ENCODE measurements at regions not wholly inside any gene's neighbourhood (a gene's known extent, or its start where the extent isn't known, plus 50 kb on each side); places are given as distances from the start of the nearest gene placed in this dataset.
"Not testable (repeated sequence)": the region's sequence is repeated elsewhere in the genome, so short reads cannot be mapped to it uniquely, and the experiment has no call there.

DNA sequence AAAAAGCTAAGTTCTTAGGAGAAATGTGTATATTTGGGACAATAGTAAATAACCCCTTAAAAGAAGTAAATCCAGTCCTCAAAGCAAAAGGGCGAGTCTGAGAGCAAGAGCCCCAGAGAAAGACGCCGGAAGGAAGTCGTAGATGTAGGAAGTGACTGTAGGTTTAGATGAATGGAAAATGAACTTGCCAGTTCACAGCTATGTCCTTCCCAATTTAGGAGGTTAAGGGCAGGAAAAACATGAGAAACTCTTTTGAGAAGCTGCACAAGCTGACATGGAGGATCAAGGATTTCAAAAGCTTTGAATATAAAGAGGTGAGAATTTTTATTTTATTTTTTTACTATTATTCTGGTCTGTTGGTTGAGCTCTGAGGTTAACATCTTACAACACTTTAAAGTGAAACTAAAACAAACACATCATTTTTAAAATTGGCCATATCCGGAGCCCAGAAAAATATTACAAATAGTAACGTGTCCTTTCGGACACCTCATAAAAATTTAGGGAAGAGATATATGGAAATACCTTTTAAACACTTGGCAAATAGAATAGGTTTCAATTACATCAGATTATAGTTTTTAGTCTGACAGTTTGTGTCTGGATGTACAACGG, 1178.6 kb downstream of the MRPL39 start:
- no peak for DNase-seq

DNA sequence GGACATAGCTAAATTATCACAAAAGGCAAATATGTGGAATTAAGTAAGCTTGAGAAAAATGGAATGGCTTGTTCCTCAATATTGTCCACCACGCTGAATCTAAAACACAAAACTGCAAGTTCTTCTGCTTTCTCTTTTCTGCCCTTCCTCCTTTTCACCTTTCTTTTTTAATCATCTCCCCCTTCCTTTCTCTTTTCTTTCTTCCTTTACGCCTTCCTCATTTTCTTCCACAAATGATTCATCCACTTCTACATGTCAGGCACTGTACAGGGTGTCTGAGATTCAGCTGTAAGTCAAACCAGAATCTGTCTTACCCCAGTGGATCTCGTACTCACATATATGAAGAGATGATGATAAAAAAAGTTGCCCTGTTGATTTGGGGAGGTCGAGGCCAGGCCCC, 1182.5 kb downstream of the MRPL39 start:
- no peak for DNase-seq

DNA sequence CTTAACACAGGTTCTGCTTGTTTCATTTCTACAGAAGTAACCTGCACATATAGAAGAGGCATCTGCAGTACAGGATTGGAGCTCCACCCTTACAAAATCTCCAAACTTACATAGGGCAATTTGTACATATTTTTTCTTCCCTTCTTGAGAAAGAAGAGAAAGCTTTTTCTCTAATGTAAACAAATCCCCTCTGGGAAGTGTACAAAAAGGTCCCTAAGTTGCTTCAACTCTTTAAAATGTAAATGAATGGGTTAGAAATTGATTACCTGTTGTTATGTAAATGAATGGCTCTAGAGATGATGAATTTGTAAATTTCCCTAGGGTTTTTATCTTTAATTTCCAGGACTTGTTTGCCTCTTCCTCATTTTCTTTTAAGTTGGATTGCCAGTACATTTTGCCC, 1183.7 kb downstream of the MRPL39 start:
- DNase-seq = no peak

DNA sequence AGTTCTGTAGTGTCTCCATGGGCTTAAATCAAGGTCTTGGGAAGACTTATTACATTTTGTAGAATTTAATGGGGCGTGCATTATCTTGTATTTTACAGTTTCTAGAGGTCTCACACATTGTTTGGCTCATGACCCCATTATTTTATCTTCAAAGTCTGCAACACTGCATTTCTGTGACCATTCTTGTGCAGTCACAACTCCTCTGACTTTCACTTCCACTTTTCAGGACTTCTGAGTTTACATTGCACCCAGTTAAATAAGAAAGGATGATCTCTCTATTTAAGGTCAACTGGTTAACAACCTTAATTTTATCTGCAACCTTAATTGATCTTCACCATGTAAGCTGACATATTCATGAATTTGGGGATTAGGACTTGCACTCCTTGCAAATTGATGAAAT, 1186.6 kb downstream of the MRPL39 start:
- no peak for DNase-seq

DNA sequence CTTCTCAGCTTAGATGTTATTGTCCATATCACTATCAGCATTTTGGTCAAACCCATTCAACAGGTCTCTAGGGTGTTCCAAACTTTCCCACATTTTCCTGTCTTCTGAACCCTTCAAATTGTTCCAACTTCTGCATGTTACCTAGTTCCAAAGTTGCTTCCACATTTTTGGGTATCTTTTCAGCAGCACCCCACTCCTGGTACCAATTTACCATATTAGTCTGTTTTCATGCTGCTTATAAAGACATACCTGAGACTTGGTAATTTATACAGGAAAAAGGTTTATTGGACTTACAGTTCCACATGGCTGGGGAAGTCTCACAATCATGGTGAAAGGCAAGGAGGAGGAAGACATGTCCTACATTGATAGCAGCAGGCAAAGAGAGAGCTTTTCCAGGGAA, 1187.6 kb downstream of the MRPL39 start:
- DNase-seq = not testable (repeated sequence)

DNA sequence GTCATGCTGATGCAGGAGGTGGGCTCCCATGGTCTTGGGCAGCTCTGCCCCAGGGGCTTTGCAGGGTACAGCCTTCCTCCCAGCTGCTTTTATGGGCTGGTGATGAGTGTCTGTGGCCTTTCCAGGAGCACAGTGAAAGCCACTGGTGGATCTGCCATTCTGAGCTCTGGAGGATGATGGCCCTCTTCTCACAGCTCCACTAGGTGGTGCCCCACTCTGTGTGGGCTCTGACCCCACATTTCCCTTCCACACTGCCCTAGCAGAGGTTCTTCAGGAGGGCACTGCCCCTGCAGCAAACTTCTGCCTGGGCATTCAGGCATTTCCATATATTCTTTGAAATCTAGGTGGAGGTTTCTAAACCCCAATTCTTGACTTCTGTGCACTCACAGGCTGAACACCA, 1188.6 kb downstream of the MRPL39 start:
- no peak for DNase-seq

DNA sequence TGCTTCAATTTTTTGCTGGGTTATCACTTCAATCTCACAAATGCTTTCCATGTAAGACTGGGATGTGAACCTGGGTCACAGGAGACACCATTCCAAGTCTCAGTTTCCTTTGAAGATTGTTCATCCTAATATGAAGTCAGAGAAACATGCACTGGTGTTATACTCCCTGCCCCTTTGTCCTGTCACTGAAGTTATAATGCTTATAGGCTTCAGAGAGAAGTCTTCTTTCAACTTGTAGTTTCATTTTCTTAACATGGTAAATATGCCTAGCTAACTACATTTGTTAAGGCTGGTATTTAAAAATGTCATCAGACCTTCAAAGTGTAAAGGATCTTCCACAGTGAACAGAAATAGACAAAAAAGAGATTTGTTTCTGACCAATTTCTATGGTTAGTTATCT, 1195.9 kb downstream of the MRPL39 start:
- DNase-seq = no peak

DNA sequence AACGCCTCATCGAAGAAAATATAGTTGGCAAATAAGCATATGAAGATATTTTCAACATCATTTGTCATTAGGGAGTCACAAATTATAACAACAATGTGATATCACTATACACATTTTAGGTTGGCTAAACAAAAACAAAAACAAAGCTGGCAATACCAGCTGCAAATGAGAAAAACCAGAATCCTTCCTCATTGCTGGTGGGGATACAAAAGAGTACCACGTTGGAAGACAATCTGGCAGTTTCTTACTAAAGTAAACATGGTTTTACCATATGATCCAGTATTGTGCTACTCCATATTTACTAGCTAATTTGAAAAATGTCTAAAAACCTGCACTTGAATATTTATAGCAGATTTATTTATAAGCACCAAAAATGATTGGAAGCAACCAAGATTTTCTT, 1204.1 kb downstream of the MRPL39 start:
- no peak for DNase-seq

DNA sequence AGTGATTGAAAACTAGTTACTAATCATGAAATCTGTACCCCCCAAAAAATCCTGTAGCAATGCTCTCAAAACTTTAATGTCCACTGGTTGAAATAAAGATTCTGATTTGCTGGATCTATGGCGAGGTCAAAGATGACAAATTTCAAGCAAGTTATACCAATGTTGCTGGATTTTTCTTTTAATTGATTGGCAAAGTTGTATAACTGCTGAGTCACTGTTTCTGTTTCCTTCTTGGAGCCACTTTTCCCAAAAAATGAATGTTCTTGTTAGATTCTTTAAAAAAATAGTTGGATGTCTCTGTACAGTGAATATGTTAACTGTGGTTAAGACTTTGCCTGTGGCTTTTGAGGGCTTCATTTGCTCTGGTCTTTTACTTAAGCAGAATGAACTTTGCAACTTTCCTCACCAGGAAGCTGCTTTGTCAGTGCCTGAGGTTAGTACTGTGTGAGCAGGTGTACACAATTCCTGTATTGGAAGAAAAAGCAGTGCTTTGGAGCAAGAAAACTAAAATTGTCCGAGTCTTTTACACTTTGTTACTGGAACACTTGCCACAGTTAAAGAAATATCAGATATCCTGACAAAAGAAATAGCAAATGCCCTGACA, 1211.9 kb downstream of the MRPL39 start:
- DNase-seq = no peak

DNA sequence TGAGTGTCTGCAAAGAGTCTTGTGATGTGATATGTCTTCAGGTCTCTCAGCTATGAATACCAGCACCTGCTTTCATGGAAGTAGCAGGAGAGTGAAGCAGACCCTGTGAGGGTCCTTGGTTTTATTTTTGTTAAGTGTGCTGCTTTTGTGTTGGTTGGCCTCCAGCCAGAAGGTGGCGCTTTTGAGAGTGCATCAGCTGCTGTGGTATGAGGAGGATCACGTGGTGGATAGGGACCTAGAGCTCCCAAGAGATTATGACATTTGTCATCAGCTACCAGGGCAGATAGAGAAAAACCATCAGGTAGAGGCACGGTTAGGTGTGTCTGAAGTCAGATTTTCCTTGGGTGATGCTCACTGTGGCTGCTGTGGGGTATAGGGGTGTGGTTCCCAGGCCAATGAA, 1232.1 kb downstream of the MRPL39 start:
- DNase-seq = no peak

DNA sequence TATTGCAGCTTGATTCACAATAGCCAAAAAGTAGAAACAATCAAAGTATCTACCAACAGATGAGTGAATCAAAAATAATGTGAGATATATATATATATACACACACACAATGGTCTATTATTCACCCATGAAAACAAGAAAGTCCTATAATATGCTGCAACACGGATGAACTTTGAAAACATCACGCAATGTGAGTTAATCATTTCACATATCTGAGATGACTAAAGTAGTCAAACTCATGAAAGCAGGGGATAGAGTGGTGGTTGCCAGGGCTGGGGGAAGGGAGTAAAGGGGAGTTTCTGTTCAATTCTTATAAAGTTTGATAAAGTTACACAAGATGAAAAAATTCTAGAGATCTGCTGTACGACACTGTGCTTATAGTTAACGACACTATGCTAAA, 1234.8 kb downstream of the MRPL39 start:
- no peak for DNase-seq

DNA sequence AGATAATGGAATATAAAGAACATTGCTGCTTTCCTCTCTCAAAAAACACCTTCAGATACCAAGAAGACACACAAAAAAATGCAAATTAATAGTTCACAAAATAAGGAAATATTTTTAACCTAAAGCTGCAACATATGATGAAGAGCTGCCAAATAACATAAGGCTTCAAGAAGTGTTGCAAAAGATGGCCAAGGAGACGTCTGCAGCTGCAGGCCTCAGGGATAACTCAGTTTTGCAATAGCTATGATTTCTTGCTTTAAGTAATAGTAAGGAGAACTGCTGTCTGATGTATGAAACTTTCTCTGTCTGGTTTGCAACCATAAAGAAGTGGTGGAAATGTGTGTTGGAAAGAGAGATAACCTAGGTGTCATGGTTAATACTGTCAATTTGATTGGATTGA, 1237.5 kb downstream of the MRPL39 start:
- no peak for DNase-seq

DNA sequence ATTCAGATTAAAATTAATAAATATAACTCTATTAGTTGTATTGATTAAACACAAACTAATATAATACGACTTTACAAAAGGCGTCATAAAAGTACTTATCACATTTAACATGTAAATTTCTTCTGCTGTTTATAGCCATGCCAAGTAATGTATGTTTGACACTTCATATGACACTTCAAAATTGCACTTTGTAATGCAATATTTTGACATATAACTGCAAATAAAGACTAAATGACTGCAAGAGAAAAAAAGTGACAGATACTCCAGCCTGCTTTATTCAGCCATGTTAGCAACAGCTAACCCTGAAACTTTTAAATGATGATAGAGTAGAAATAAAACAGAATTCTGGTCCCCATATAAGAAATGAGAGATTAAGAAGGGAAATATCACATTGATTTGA, 1238.0 kb downstream of the MRPL39 start:
- no peak for DNase-seq

DNA sequence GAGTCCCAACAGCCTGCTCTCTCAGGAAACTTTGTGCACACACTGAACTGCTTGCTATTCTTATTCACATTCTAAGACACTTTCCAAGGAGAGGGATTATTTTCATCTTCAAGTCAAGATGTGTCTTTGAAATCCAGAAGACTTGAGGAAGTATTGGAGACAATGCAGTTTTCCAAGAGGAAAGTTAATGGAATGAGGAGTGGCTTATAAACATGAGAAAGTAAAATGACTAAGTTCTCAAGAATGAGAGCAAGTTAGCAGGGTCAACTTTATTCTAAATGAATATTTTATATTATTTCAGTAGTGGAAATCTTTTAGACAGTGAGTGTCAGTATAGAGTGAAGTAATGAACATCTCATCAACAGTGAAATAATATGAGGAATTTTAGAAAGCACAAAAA, 1239.3 kb downstream of the MRPL39 start:
- no peak for DNase-seq

DNA sequence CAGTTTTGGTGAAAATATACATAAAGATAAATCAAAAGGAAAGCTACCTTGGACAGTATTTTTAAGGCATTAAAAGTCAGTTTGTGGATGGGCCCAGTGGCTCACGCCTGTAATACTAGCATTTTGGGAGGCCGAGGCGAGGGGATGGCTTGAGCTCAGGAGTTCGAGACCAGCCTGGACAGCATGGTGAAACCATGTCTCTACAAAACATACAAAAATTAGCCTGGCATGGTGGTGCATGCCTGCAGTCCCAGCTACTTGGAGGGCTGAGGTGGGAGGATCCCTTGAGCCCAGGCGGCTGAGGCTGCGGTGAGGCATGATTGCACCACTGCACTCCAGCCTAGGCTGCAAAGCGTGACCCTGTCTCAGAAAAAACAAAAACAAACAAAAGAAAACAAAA, 1253.8 kb downstream of the MRPL39 start:
- no peak for DNase-seq

DNA sequence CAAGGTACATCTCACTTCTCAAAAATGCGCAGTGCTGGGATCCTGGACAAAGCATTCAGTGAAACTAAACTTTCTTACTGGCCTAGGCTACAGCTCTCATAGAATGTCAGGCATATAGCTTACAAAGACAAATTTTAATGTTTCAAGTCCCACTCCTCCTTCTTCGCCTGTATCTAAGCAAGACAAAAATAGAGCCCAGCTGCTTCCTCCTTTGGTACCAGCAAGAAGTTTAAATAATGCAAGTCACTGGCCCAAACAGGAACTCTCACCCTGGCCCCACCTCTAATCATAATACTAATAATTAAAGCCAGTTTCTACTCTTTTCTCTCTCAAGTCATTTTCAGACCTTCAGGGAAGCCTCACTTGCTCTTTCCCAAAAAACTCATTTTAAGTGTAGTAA, 1267.9 kb downstream of the MRPL39 start:
- no peak for DNase-seq

DNA sequence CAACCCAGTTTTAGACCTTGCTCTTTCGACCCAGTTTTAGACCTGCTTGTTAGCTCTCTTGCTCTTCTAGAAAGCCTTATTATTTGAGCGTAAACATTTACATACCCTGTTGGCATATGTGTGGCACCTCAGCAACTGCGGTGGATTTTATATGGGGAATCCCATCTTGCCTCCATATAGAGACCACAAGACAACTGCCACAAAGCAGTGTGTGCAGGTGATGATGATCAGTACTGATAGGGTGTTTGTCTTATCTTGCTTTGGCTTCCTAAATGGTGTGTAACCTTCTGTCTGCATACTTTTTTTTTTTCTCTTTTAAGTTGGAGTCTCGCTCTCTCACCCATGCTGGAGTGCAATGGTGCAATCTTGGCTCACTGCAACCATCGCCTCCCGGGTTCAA, 1270.8 kb downstream of the MRPL39 start:
- no peak for DNase-seq

DNA sequence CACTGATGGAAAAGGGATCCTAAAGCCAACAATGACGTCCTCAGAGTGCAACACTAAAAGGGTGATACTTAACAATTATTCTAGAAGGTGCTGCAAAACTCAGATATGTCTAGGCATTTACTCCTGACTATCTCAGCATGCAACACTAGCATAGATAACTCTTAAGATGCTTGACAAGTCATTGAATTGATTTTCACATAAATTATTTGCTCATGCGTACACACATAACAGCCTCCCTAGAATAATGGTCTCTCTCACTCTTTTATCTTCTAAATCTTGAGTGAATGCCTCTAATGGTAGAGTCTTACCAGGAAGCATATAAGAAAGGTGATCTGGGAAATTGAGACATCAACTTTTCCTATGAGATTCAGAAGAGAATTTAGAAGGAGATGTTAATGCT, 1283.7 kb downstream of the MRPL39 start:
- DNase-seq = no peak

DNA sequence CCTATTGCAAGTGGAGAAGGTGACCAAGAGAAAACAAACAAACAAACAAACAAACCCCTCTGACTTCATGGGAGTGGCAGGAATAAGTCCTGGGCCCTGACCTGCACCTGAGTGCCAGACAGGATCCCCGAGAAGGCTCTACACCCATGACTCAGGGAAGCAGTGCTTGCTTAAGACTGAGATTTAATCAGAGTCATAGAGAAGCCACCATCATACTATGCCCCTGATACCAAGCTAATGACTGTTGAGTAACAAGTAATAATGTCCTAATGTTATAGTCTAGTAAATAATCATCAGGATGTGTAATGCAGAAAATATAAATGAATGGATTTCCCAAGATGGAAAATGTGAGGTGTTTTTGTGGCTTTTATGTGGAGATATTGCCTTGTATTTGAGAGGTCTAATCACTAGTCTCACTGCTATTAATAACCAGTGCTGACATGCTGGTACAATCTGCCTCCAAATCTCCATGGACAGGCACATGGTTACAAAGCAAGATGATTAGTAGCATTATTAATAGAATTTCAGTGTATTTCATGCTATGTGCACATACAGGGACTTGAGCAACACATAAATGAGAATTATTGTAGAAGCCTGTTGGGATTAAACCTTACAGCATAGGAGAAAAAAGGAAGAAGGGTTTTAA, 1290.9 kb downstream of the MRPL39 start:
- DNase-seq = no peak

DNA sequence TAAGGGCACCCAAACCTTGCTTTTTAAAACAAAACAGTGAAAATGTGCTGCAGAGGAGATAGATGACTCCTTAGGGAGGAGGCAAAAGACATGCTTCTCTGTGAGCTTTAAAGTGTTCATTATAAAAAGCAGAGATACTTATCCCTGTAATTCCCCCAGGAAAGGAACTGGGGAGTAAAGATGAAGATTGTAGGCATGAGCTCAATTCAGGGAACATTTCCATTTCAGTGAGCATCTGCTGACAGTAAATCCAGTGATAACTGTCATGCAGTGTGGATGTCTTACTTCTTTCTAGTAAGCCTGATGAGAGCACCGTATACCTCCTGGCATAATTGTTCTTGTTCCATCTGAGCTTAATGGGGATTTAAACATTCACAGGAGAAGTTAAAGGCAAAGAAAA, 1296.5 kb downstream of the MRPL39 start:
- no peak for DNase-seq

DNA sequence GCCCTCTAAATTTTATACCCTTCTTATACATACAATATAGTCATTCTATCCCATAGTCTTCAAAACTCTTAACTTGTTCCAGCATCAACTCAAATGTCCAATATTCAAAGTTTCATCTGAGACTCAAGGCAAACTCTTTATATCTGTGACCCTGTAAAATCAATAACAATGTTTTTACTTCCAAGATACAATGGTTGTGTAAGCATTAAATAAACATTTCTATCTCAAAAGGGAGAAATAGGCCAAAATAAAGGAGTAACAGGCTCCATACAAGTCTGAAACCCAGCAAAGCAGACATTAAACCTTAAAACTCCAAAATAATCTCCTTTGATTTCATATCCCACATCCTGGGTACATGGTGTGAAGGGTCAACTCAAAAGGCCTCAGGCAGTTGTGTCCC, 1299.1 kb downstream of the MRPL39 start:
- no peak for DNase-seq

DNA sequence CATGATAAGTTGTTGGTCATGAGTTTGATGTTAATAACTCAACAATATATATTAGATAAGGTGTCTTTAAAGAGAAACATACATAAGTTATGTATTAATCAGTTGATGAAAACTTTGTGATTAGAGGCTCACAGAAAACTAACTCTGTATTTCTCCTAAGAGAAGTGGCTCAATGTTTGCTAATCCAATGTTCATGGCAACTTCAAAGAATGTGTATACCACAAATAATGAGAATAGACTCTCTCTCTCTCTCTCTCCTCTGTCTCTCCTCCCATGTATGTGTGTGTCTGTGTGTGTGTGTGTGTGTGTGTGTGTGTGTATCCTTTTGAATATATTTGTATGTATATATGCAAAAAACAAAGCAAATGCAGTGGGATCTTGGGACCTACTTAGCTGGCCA, 1304.9 kb downstream of the MRPL39 start:
- no peak for DNase-seq

DNA sequence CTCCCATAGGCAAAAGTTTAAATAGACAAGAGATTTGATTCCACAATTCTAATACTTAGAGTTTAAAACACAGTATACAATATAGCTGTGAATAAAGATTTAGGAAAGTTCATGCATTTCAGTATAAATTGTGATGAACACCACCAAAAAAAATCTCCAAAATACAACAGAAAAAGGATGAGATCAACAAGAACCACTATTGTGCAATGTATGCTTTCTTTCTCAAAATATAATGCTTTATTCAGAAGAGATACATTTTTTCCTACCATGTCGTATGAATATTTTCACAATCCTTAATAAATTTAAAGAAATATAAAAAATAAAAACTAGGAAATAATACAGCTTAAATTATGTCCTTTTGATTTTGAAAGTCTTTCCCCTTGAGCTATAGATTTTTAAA, 1309.2 kb downstream of the MRPL39 start:
- no peak for DNase-seq

DNA sequence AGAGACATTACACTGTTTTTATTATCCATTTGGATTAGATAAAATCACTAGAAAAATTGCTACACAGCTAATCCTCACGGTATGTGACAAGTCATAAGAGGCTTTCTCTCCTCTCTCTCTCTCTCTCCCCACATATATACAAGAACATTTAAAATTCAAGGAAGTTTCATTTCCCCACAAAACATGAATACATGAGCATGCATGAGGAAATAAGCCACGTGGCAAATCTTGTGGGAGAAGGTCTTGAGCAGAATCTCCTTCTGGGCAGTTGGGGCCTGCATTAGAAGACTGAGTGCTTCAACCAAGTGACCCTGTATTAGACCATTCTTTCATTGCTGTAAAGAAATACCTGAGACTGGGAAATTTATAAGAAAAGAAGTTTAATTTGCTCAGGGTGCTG, 1313.1 kb downstream of the MRPL39 start:
- no peak for DNase-seq

Measured in NCI-H748 treated with DMSO at 0.1 percent for 48 hours (cell line).